Activated naive CD4-positive, alpha-beta T cell treated with anti-CD3 and anti-CD28 coated beads, Interleukin-2, amount 10 ng/mL, durations not matched to agents 7 days and 5 days (primary cell): ENCODE measurements at regions not wholly inside any gene's neighbourhood (a gene's known extent, or its start where the extent isn't known, plus 50 kb on each side); places are given as distances from the start of the nearest gene placed in this dataset.

Source experiments
- CTCF ChIA-PET: fragments of 350-600 bp; sonication (Branson Sonifier 250); formaldehyde crosslinking; loops from one replicate; lab custom pipeline; 2021; ENCODE audit warnings: antibody characterized with exemption; lab: Charles Lee
- DNase-seq: peaks from one replicate; pipeline ENCODE4 v3.0.0-alpha.2; 2020
- H3K27ac Mint-ChIP-seq: one replicate; pipeline ENCODE4 v1.8.0; 2021; ENCODE audit warnings: mild to moderate bottlenecking, moderate library complexity, mixed read lengths
- H3K27me3 Mint-ChIP-seq: one replicate; pipeline ENCODE4 v1.8.0; 2021; ENCODE audit warnings: mild to moderate bottlenecking, mixed read lengths
- H3K36me3 Mint-ChIP-seq: one replicate; pipeline ENCODE4 v1.8.0; 2021; ENCODE audit warnings: mixed read lengths
- H3K4me1 Mint-ChIP-seq: one replicate; pipeline ENCODE4 v1.8.0; 2021; ENCODE audit warnings: mixed read lengths
- H3K4me3 Mint-ChIP-seq: one replicate; pipeline ENCODE4 v1.8.0; 2021; ENCODE audit warnings: mild to moderate bottlenecking, moderate library complexity, mixed read lengths
- H3K9me3 Mint-ChIP-seq: one replicate; pipeline ENCODE4 v1.8.0; 2021; ENCODE audit warnings: mixed read lengths

DNA sequence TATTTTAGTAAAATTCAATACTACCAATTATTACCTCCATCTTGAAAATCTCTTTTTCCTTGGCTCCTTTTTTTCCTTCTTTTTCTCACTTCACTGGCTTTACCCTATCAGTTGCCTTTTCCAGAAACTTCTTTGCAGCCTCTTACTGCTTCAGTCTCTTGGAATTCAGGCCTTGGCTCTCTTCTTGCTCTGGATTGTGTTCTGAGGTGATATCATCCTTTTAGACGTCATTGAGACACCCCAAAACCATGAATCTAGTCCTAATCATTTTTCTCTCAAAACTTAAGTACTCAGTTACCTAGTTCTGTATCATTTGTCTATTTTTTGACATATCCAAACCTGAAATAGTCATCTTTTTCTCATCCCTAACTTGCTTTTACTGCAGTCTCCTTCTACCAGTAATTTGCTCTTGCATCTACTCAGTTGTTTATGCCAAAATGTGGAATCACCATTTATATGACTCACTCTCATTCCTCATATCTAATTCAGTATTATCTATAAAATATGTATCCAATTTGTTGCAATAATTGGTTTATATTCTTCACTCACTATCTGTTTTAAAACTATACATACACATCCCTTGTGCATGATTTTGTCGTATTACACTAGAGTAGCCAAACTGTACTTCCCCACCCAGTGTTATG is 703.2 kb upstream of the CCDC54 start:
- H3K4me1 Mint-ChIP-seq, result no peaks in the 10 kb centered on the region
- H3K36me3 Mint-ChIP-seq, result no peaks in the 10 kb centered on the region
- no peaks in the 10 kb centered on the region for H3K27me3 Mint-ChIP-seq
- H3K9me3 Mint-ChIP-seq, result no peaks in the 10 kb centered on the region
- no peak overlapping the region for H3K27ac Mint-ChIP-seq
- CTCF ChIA-PET, result no interaction called here
- DNase-seq, result no peak
- no peak overlapping the region for H3K4me3 Mint-ChIP-seq

- Mint-ChIP-seq H3K27ac (no peak overlapping the region), H3K36me3 (no peaks in the 10 kb centered on the region), H3K9me3 (no peaks in the 10 kb centered on the region), H3K4me1 (no peaks in the 10 kb centered on the region), H3K27me3 (no peaks in the 10 kb centered on the region), H3K4me3 (no peak overlapping the region)
- no peak for DNase-seq
- CTCF ChIA-PET, result no interaction called here
Observed at GRCh38 chr3:106675451-106675850, 701.8 kb upstream of the CCDC54 start.

GRCh38 chr3:106678657-106679390 is 698.4 kb upstream of the CCDC54 start:
- H3K36me3 Mint-ChIP-seq, result no peaks in the 10 kb centered on the region
- H3K27me3 Mint-ChIP-seq, result no peaks in the 10 kb centered on the region
- CTCF ChIA-PET, result no interaction called here
- no peaks in the 10 kb centered on the region for H3K4me1 Mint-ChIP-seq
- no peak for DNase-seq
- H3K9me3 Mint-ChIP-seq, result no peaks in the 10 kb centered on the region
- no peak overlapping the region for H3K27ac Mint-ChIP-seq
- H3K4me3 Mint-ChIP-seq, result no peak overlapping the region

- Mint-ChIP-seq H3K4me1 (no peaks in the 10 kb centered on the region), H3K27me3 (no peaks in the 10 kb centered on the region), H3K36me3 (no peaks in the 10 kb centered on the region), H3K27ac (no peak overlapping the region), H3K9me3 (no peaks in the 10 kb centered on the region), H3K4me3 (no peak overlapping the region)
- CTCF ChIA-PET, result no interaction called here
- DNase-seq, result no peak
Observed at GRCh38 chr3:106683953-106684620, 693.2 kb upstream of the CCDC54 start.

- Mint-ChIP-seq H3K4me1 (no peaks in the 10 kb centered on the region), H3K27ac (no peak overlapping the region), H3K9me3 (no peaks in the 10 kb centered on the region), H3K27me3 (no peaks in the 10 kb centered on the region), H3K4me3 (no peak overlapping the region), H3K36me3 (no peaks in the 10 kb centered on the region)
- CTCF ChIA-PET, result no interaction called here
- no peak for DNase-seq
Observed at GRCh38 chr3:106685745-106686144, 691.5 kb upstream of the CCDC54 start.

GRCh38 chr3:106687905-106688304 is 689.3 kb upstream of the CCDC54 start:
- CTCF ChIA-PET, result no interaction called here
- H3K36me3 Mint-ChIP-seq, result no peaks in the 10 kb centered on the region
- no peaks in the 10 kb centered on the region for H3K9me3 Mint-ChIP-seq
- H3K27ac Mint-ChIP-seq, result no peak overlapping the region
- no peaks in the 10 kb centered on the region for H3K4me1 Mint-ChIP-seq
- DNase-seq, result no peak
- H3K4me3 Mint-ChIP-seq, result no peak overlapping the region
- no peaks in the 10 kb centered on the region for H3K27me3 Mint-ChIP-seq

- CTCF ChIA-PET, result no interaction called here
- Mint-ChIP-seq H3K27ac (no peak overlapping the region), H3K36me3 (no peaks in the 10 kb centered on the region), H3K27me3 (no peaks in the 10 kb centered on the region), H3K9me3 (no peaks in the 10 kb centered on the region), H3K4me3 (no peak overlapping the region), H3K4me1 (no peaks in the 10 kb centered on the region)
- no peak for DNase-seq
Observed at GRCh38 chr3:106688464-106688863, 688.8 kb upstream of the CCDC54 start.

- Mint-ChIP-seq H3K9me3 (no peaks in the 10 kb centered on the region), H3K4me3 (no peak overlapping the region), H3K27ac (no peak overlapping the region), H3K27me3 (no peaks in the 10 kb centered on the region), H3K36me3 (no peaks in the 10 kb centered on the region), H3K4me1 (no peaks in the 10 kb centered on the region)
- no peak for DNase-seq
- CTCF ChIA-PET, result no interaction called here
Observed at GRCh38 chr3:106691476-106691875, 685.8 kb upstream of the CCDC54 start.

DNA sequence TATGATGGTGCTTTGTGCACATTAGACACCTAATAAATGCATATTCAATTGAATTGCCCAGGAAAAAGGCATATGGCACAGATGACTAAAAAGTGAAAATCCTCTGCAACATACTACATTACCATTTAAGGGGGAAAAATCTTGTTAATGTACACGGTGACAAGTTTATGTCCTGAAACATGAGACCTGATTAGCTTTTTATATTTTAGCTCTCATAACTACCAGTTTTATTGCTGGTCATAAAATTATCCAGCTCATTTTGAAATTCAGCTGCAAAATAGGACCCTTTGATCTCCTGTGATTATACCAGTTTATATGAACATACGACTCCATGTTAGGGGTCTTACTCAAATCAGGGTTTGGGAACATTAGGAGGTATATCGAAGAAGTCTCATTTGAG is 684.6 kb upstream of the CCDC54 start:
- H3K36me3 Mint-ChIP-seq, result no peaks in the 10 kb centered on the region
- no peak overlapping the region for H3K27ac Mint-ChIP-seq
- no peaks in the 10 kb centered on the region for H3K9me3 Mint-ChIP-seq
- H3K4me3 Mint-ChIP-seq, result no peak overlapping the region
- CTCF ChIA-PET, result no interaction called here
- H3K27me3 Mint-ChIP-seq, result no peaks in the 10 kb centered on the region
- no peaks in the 10 kb centered on the region for H3K4me1 Mint-ChIP-seq
- no peak for DNase-seq

DNA sequence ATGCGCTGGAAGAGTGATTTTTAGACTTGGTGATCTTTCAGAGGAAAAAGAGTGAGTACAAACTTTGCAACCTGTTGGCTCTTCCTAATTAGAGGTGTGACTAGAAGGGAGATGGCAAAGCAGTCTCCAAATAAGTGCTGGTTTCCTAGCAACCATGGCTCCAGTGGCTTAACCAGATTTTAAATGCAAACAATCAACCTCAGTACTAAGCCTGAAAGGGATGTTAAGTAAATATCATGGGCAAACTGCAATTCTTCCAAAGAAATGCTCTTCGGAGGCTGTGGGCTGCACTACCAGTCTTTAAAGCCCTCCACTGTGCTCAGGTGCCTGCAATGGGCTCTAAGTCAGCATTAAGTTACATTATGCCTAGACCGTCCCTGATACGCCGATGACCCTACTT is 678.1 kb upstream of the CCDC54 start:
- Mint-ChIP-seq H3K36me3 (no peaks in the 10 kb centered on the region), H3K4me3 (no peak overlapping the region), H3K27me3 (no peaks in the 10 kb centered on the region), H3K27ac (no peak overlapping the region), H3K4me1 (no peaks in the 10 kb centered on the region), H3K9me3 (no peaks in the 10 kb centered on the region)
- DNase-seq, result no peak
- CTCF ChIA-PET, result no interaction called here

- Mint-ChIP-seq H3K27ac (no peak overlapping the region), H3K27me3 (no peaks in the 10 kb centered on the region), H3K4me3 (no peak overlapping the region), H3K4me1 (no peaks in the 10 kb centered on the region), H3K9me3 (no peaks in the 10 kb centered on the region), H3K36me3 (no peaks in the 10 kb centered on the region)
- DNase-seq, result no peak
- CTCF ChIA-PET, result no interaction called here
Observed at GRCh38 chr3:106700981-106701380, 676.3 kb upstream of the CCDC54 start.

- Mint-ChIP-seq H3K27me3 (no peaks in the 10 kb centered on the region), H3K36me3 (no peaks in the 10 kb centered on the region), H3K4me1 (no peaks in the 10 kb centered on the region), H3K4me3 (no peak overlapping the region), H3K27ac (no peak overlapping the region), H3K9me3 (no peaks in the 10 kb centered on the region)
- CTCF ChIA-PET, result no interaction called here
- DNase-seq, result no peak
Observed at GRCh38 chr3:106703524-106703923, 673.7 kb upstream of the CCDC54 start.

DNA sequence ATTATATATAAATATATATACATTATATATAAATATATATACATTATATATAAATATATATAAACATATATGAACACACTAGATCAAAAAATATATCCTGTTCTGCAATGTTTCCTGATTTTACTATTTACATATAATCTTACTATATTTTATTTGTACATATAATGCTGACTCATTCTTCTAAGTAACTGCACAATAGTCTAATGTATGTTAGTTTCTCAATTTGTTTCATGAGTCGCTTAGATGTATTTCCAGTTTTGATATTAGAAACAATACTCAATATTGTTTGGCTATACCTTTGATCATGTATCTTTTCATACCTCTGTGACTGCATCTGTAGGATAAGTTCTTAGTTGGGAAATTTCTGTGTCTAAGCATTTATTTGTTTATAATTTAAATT is 669.9 kb upstream of the CCDC54 start:
- Mint-ChIP-seq H3K27ac (no peak overlapping the region), H3K9me3 (no peaks in the 10 kb centered on the region), H3K27me3 (no peaks in the 10 kb centered on the region), H3K4me1 (no peaks in the 10 kb centered on the region), H3K36me3 (no peaks in the 10 kb centered on the region), H3K4me3 (no peak overlapping the region)
- no peak for DNase-seq
- CTCF ChIA-PET, result no interaction called here

- H3K27ac Mint-ChIP-seq, result no peak overlapping the region
- no peaks in the 10 kb centered on the region for H3K36me3 Mint-ChIP-seq
- no peaks in the 10 kb centered on the region for H3K27me3 Mint-ChIP-seq
- no peak overlapping the region for H3K4me3 Mint-ChIP-seq
- CTCF ChIA-PET, result no interaction called here
- no peaks in the 10 kb centered on the region for H3K4me1 Mint-ChIP-seq
- DNase-seq, result no peak
- no peaks in the 10 kb centered on the region for H3K9me3 Mint-ChIP-seq
Observed at GRCh38 chr3:106710596-106710995, 666.6 kb upstream of the CCDC54 start.

- Mint-ChIP-seq H3K36me3 (no peaks in the 10 kb centered on the region), H3K27ac (no peak overlapping the region), H3K4me1 (no peaks in the 10 kb centered on the region), H3K27me3 (no peaks in the 10 kb centered on the region), H3K9me3 (no peaks in the 10 kb centered on the region), H3K4me3 (no peak overlapping the region)
- no peak for DNase-seq
- CTCF ChIA-PET, result no interaction called here
Observed at GRCh38 chr3:106711650-106712049, 665.6 kb upstream of the CCDC54 start.
